ENCODE measurements at regions not wholly inside any gene's neighbourhood (a gene's known extent, or its start where the extent isn't known, plus 50 kb on each side); places are given as distances from the start of the nearest gene placed in this dataset.
"Not testable (repeated sequence)": the region's sequence is repeated elsewhere in the genome, so short reads cannot be mapped to it uniquely, and the experiment has no call there.

- 80% methylated on average over 3 of the region's 3 CpGs for WGBS (ENCODE audit: low lambda C conversion rate, missing lambda C conversion rate)
- Histone ChIP-seq H3K27ac (no peak overlapping the region), H3K4me1 (ENCODE audit: insufficient read depth) (peaks cover 13% of the 10 kb centered on the region), H2AFZ (no peak overlapping the region), H3K27me3 (no peaks in the 10 kb centered on the region), H3K4me3 (no peak overlapping the region), H3K9me2 (replicated peaks; ENCODE audit: insufficient read depth) (no peaks in the 10 kb centered on the region), H3K36me3 (replicated peaks; ENCODE audit: insufficient read depth, low read depth) (no peaks in the 10 kb centered on the region), H3K79me2 (no peaks in the 10 kb centered on the region), H3K4me2 (no peak overlapping the region), H4K20me1 (ENCODE audit: insufficient read depth, poor library complexity, severe bottlenecking) (no peaks in the 10 kb centered on the region), H3K9me3 (ENCODE audit: low read depth) (no peaks in the 10 kb centered on the region)
- TF ChIP-seq CTCF (IDR thresholded peaks at IDR 0.05; ENCODE audit: poor library complexity) (no peak), EZH2 (IDR thresholded peaks at IDR 0.05; ENCODE audit: borderline replicate concordance) (no peak), EZH2phosphoT487 (IDR thresholded peaks at IDR 0.05; ENCODE audit: low read depth, severe bottlenecking, unreplicated experiment) (no peak)
- no peak for DNase-seq (ENCODE audit: low spot score)
Observed at GRCh38 chr12:116374207-116374606, 96.7 kb upstream of the MED13L start.

- Histone ChIP-seq H3K27ac (no peak overlapping the region), H3K9me3 (ENCODE audit: low read depth) (no peaks in the 10 kb centered on the region), H3K79me2 (no peaks in the 10 kb centered on the region), H3K9me2 (replicated peaks; ENCODE audit: insufficient read depth) (no peaks in the 10 kb centered on the region), H3K4me1 (ENCODE audit: insufficient read depth) (peaks cover 13% of the 10 kb centered on the region), H4K20me1 (ENCODE audit: insufficient read depth, poor library complexity, severe bottlenecking) (no peaks in the 10 kb centered on the region), H3K36me3 (replicated peaks; ENCODE audit: insufficient read depth, low read depth) (no peaks in the 10 kb centered on the region), H3K4me3 (no peak overlapping the region), H3K4me2 (no peak overlapping the region), H2AFZ (no peak overlapping the region), H3K27me3 (no peaks in the 10 kb centered on the region)
- 93% methylated on average over 9 of the region's 9 CpGs for WGBS (ENCODE audit: low lambda C conversion rate, missing lambda C conversion rate)
- TF ChIP-seq EZH2 (IDR thresholded peaks at IDR 0.05; ENCODE audit: borderline replicate concordance) = no peak
- TF ChIP-seq EZH2phosphoT487 (IDR thresholded peaks at IDR 0.05; ENCODE audit: low read depth, severe bottlenecking, unreplicated experiment) = no peak
- no peak for TF ChIP-seq CTCF (IDR thresholded peaks at IDR 0.05; ENCODE audit: poor library complexity)
- DNase-seq (ENCODE audit: low spot score) = no peak
Observed at GRCh38 chr12:116375278-116375842, 97.9 kb upstream of the MED13L start.

DNA sequence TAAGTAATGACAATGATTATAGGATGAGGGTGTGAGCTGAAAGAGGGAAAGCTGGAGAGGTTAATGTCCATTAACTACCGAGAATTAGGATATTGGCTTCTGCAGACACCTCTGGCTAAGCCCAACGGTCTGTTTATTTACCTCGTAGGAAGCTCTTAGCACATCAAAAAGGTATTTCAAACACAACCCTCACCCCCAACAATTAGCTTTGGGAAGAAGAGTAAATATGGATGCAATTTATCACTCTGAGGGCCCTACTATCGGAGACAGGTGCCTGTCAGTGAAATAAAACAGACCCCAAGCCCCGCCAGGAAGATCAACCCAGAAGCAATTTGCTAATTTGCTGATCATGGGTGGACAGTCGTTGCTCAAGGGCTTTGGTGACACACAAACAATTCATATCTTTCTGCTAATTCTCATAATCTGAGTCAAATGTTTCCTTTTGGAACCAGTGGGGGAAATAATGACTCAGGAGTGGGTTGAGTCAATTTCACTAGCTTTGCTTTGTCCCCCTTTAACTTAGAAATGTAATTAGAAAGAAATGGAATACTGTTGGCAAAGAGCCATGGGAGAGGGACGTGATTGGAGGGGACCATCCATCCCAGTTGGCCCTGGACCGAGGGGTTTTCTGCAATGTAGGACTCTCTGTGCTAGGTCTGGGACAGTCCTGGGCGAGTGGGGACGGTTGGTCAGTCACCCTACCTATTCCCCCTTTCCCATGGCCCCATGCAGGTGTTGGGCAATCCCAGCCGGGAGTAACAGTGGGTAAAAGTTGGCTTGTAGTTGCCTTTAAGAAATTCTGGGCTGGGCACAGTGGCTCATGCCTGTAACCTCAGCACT is 99.1 kb upstream of the MED13L start:
- H3K27ac ChIP-seq = no peak overlapping the region
- no peaks in the 10 kb centered on the region for H3K9me3 ChIP-seq (ENCODE audit: low read depth)
- 40% methylated on average over 11 of the region's 11 CpGs for WGBS (ENCODE audit: low lambda C conversion rate, missing lambda C conversion rate)
- no peaks in the 10 kb centered on the region for H3K79me2 ChIP-seq
- H3K4me1 ChIP-seq (ENCODE audit: insufficient read depth) = peaks cover 18% of the 10 kb centered on the region
- TF ChIP-seq EZH2 (IDR thresholded peaks at IDR 0.05; ENCODE audit: borderline replicate concordance) = no peak
- TF ChIP-seq EZH2phosphoT487 (IDR thresholded peaks at IDR 0.05; ENCODE audit: low read depth, severe bottlenecking, unreplicated experiment) = no peak
- TF ChIP-seq CTCF (IDR thresholded peaks at IDR 0.05; ENCODE audit: poor library complexity) = no peak
- H4K20me1 ChIP-seq (ENCODE audit: insufficient read depth, poor library complexity, severe bottlenecking) = no peaks in the 10 kb centered on the region
- H3K4me3 ChIP-seq = no peak overlapping the region
- H3K27me3 ChIP-seq = no peaks in the 10 kb centered on the region
- no peaks in the 10 kb centered on the region for H3K36me3 ChIP-seq (replicated peaks; ENCODE audit: insufficient read depth, low read depth)
- no peak for DNase-seq (ENCODE audit: low spot score)
- no peaks in the 10 kb centered on the region for H3K9me2 ChIP-seq (replicated peaks; ENCODE audit: insufficient read depth)
- no peak overlapping the region for H3K4me2 ChIP-seq
- no peak overlapping the region for H2AFZ ChIP-seq

DNA sequence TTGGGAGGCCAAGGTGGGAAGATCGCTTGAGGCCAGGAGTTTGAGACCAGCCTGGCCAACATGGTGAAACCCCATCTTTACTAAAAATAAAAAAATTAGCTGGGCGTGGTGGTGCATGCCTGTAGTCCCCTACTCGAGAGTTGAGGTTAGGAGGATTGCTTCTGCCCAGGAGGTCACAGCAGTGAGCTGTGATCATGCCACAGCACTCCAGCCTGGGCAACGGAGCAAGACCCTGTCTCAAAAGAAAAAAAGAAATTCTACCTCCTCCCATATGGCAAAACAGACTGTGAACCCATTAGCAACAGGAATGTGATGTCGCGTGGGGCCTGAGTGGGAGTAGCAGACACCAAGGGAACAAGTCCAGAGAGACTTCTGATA is 99.7 kb upstream of the MED13L start:
- not testable (repeated sequence) for H3K27me3 ChIP-seq; H4K20me1 ChIP-seq (ENCODE audit: insufficient read depth, poor library complexity, severe bottlenecking); H3K36me3 ChIP-seq (replicated peaks; ENCODE audit: insufficient read depth, low read depth); H3K4me3 ChIP-seq; H3K27ac ChIP-seq; H3K79me2 ChIP-seq; H3K9me2 ChIP-seq (replicated peaks; ENCODE audit: insufficient read depth); H3K4me2 ChIP-seq; H2AFZ ChIP-seq; H3K9me3 ChIP-seq (ENCODE audit: low read depth); DNase-seq (ENCODE audit: low spot score)
- WGBS (ENCODE audit: low lambda C conversion rate, missing lambda C conversion rate) = 83% methylated on average over 6 of the region's 6 CpGs
- peaks cover 24% of the 10 kb centered on the region for H3K4me1 ChIP-seq (ENCODE audit: insufficient read depth)

All from hepatocyte (in vitro differentiated cells).